Nephron (organoid): ENCODE measurements at regions not wholly inside any gene's neighbourhood (a gene's known extent, or its start where the extent isn't known, plus 50 kb on each side); places are given as distances from the start of the nearest gene placed in this dataset.

Experiments
- H3K27ac Mint-ChIP-seq, 3 experiments: 2 replicates each; pipeline ENCODE4 v1.8.0; 2020; ENCODE audit warnings: mixed read lengths in 3 of 3, mild to moderate bottlenecking in 2 of 3, moderate library complexity in 1 of 3
- H3K27me3 Mint-ChIP-seq: 2 replicates; pipeline ENCODE4 v1.8.0; 2021; ENCODE audit warnings: low read depth, mild to moderate bottlenecking, moderate library complexity, mixed read lengths
- H3K36me3 Mint-ChIP-seq: 2 replicates; pipeline ENCODE4 v1.8.0; 2020; ENCODE audit warnings: low read depth, mixed read lengths
- H3K4me1 Mint-ChIP-seq: 2 replicates; pipeline ENCODE4 v1.8.0; 2020; ENCODE audit warnings: mixed read lengths
- H3K4me3 Mint-ChIP-seq, 3 experiments: 2 replicates each; pipeline ENCODE4 v1.8.0; 2020; ENCODE audit warnings: mild to moderate bottlenecking in 3 of 3, mixed read lengths in 3 of 3, moderate library complexity in 2 of 3
- H3K9me3 Mint-ChIP-seq: 2 replicates; pipeline ENCODE4 v1.8.0; 2020; ENCODE audit warnings: mixed read lengths
- CTCF ChIP-seq, 3 experiments: fragments of 200-600 bp; sonication (generic); IDR thresholded peaks; one replicate each; pipeline ENCODE4 v1.5.0; 2021; ENCODE audit warnings: antibody characterized with exemption in 3 of 3; ENCODE audit not compliant: unreplicated experiment in 3 of 3

- peak overlapping the region; percentile 72 to 87 (median 84) for H3K27ac Mint-ChIP-seq
- peak overlapping the region in 2 of 3 experiments; percentile 13 to 35 for H3K4me3 Mint-ChIP-seq
These were observed 703.1 kb downstream of the RFPL4B start for GRCh38 chr6:113050010-113050858.

GRCh38 chr6:113050979-113051378, 703.8 kb downstream of the RFPL4B start:
- Mint-ChIP-seq H3K4me3 (peak overlapping the region in 1 of 3 experiments; percentile 42), H3K4me1 (peaks cover 26% of the 10 kb centered on the region), H3K9me3 (peaks cover 6% of the 10 kb centered on the region), H3K27me3 (no peaks in the 10 kb centered on the region), H3K36me3 (peaks cover 3% of the 10 kb centered on the region), H3K27ac (peak overlapping the region; percentile 68 to 86 (median 72))
- no peak for TF ChIP-seq CTCF (IDR thresholded peaks at IDR 0.05; ENCODE audit: unreplicated experiment in 3 of 3)

More at GRCh38 chr6:113050010-113050858, 703.1 kb downstream of the RFPL4B start:
- no peaks in the 10 kb centered on the region for H3K36me3 Mint-ChIP-seq
- H3K4me1 Mint-ChIP-seq = peaks cover 26% of the 10 kb centered on the region
- H3K27me3 Mint-ChIP-seq = no peaks in the 10 kb centered on the region
- no peak for TF ChIP-seq CTCF (IDR thresholded peaks at IDR 0.05; ENCODE audit: unreplicated experiment in 3 of 3)
- peaks cover 2% of the 10 kb centered on the region for H3K9me3 Mint-ChIP-seq

- Mint-ChIP-seq H3K9me3 (peaks cover 8% of the 10 kb centered on the region), H3K27me3 (no peaks in the 10 kb centered on the region), H3K36me3 (peaks cover 4% of the 10 kb centered on the region), H3K4me1 (peaks cover 26% of the 10 kb centered on the region), H3K4me3 (no peak overlapping the region), H3K27ac (peak overlapping the region in 2 of 3 experiments; percentile 16 to 48)
- no peak for TF ChIP-seq CTCF (IDR thresholded peaks at IDR 0.05; ENCODE audit: unreplicated experiment in 3 of 3)
These were observed 705.4 kb downstream of the RFPL4B start for GRCh38 chr6:113052506-113052905.

- Mint-ChIP-seq H3K36me3 (peaks cover 4% of the 10 kb centered on the region), H3K4me1 (peaks cover 18% of the 10 kb centered on the region), H3K4me3 (no peak overlapping the region), H3K9me3 (peaks cover 11% of the 10 kb centered on the region), H3K27me3 (no peaks in the 10 kb centered on the region), H3K27ac (no peak overlapping the region)
- TF ChIP-seq CTCF (IDR thresholded peaks at IDR 0.05; ENCODE audit: unreplicated experiment in 3 of 3) = no peak
These were observed 707.9 kb downstream of the RFPL4B start for GRCh38 chr6:113055061-113055460.

GRCh38 chr6:113055998-113056397, 708.9 kb downstream of the RFPL4B start:
- Mint-ChIP-seq H3K27ac (no peak overlapping the region), H3K27me3 (no peaks in the 10 kb centered on the region), H3K36me3 (peaks cover 4% of the 10 kb centered on the region), H3K4me1 (peaks cover 10% of the 10 kb centered on the region), H3K9me3 (peaks cover 11% of the 10 kb centered on the region), H3K4me3 (no peak overlapping the region)
- TF ChIP-seq CTCF (IDR thresholded peaks at IDR 0.05; ENCODE audit: unreplicated experiment in 3 of 3) = no peak
